ENCODE measurements at regions not wholly inside any gene's neighbourhood (a gene's known extent, or its start where the extent isn't known, plus 50 kb on each side); places are given as distances from the start of the nearest gene placed in this dataset.

- TF ChIP-seq, protein P1, sequence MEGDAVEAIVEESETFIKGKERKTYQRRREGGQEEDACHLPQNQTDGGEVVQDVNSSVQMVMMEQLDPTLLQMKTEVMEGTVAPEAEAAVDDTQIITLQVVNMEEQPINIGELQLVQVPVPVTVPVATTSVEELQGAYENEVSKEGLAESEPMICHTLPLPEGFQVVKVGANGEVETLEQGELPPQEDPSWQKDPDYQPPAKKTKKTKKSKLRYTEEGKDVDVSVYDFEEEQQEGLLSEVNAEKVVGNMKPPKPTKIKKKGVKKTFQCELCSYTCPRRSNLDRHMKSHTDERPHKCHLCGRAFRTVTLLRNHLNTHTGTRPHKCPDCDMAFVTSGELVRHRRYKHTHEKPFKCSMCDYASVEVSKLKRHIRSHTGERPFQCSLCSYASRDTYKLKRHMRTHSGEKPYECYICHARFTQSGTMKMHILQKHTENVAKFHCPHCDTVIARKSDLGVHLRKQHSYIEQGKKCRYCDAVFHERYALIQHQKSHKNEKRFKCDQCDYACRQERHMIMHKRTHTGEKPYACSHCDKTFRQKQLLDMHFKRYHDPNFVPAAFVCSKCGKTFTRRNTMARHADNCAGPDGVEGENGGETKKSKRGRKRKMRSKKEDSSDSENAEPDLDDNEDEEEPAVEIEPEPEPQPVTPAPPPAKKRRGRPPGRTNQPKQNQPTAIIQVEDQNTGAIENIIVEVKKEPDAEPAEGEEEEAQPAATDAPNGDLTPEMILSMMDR (conservative IDR thresholded peaks at IDR 0.05; ENCODE audit: low read depth, low read length) = no peak
- no peak for TF ChIP-seq EZH2 (IDR thresholded peaks at IDR 0.05; ENCODE audit: low read length, unreplicated experiment)
These were observed 364.2 kb downstream of the SLITRK2 start for GRCh38 chrX:146181858-146182257.
